H1 (cell line): ENCODE measurements at regions not wholly inside any gene's neighbourhood (a gene's known extent, or its start where the extent isn't known, plus 50 kb on each side); places are given as distances from the start of the nearest gene placed in this dataset.

Source experiments
- CTCF ChIA-PET: fragments of 300-600 bp; sonication (Branson Sonifier 250); formaldehyde crosslinking; loops from one replicate; lab custom pipeline; 2021; ENCODE audit not compliant: partially characterized antibody; lab: Charles Lee
- POLR2A ChIA-PET: fragments of 300-600 bp; sonication (Branson Sonifier 250); formaldehyde crosslinking; loops from one replicate; lab custom pipeline; 2021; ENCODE audit warnings: inconsistent platforms; ENCODE audit not compliant: partially characterized antibody; lab: Charles Lee
- DNase-seq, 2 experiments: peaks; one replicate each; pipeline versions ENCODE4 v3.0.0 to v3.0.0-alpha.2; 2010 to 2022; ENCODE audit warnings: low spot score in 2 of 2, low read depth in 1 of 2, mixed read lengths in 1 of 2
- FAIRE-seq: peaks from 2 replicates; lab custom pipeline; 2011; peaks lifted over from hg19 to GRCh38; lab: Jason Lieb, UNC
- H2AFZ ChIP-seq: 2 replicates; pipeline ENCODE4 v1.8.1; 2012; ENCODE audit warnings: low read length, inconsistent platforms
- H2AK5ac ChIP-seq: 2 replicates; pipeline ENCODE4 v1.6.1; 2013; ENCODE audit warnings: low read depth, low read length
- H2BK120ac ChIP-seq: replicated peaks from 2 replicates; pipeline ENCODE3; 2013; ENCODE audit warnings: low read depth, low read length, inconsistent platforms
- H2BK12ac ChIP-seq: 2 replicates; pipeline ENCODE4 v1.6.1; 2013; ENCODE audit warnings: low read depth, low read length
- H2BK15ac ChIP-seq: 2 replicates; pipeline ENCODE4 v1.6.1; 2013; ENCODE audit warnings: low read length
- H2BK20ac ChIP-seq: 2 replicates; pipeline ENCODE4 v1.6.1; 2013; ENCODE audit warnings: low read length
- H2BK5ac ChIP-seq: 2 replicates; pipeline ENCODE4 v1.6.1; 2013; ENCODE audit warnings: low read depth, low read length
- H3K14ac ChIP-seq: 2 replicates; pipeline ENCODE4 v1.6.1; 2013; ENCODE audit warnings: inconsistent platforms; ENCODE audit not compliant: insufficient read length
- H3K18ac ChIP-seq: 2 replicates; pipeline ENCODE4 v1.6.1; 2013; ENCODE audit warnings: low read length; ENCODE audit errors: extremely low read depth
- H3K23ac ChIP-seq: 2 replicates; pipeline ENCODE4 v1.6.1; 2013; ENCODE audit warnings: inconsistent platforms; ENCODE audit not compliant: insufficient read length
- H3K23me2 ChIP-seq: 2 replicates; pipeline ENCODE4 v1.6.1; 2013; ENCODE audit warnings: low read depth, low read length
- H3K27ac ChIP-seq: 2 replicates; pipeline ENCODE4 v1.6.1; 2011; ENCODE audit warnings: low read depth, low read length, inconsistent platforms
- H3K27me3 ChIP-seq, 4 experiments: replicated peaks in 1 of 4; 1 replicate in 1 of 4; 2 replicates in 3 of 4; pipeline versions ENCODE4 v1.6.1 to v1.8.1; 2011 to 2013; ENCODE audit warnings: low read length in 3 of 4, mild to moderate bottlenecking in 3 of 4, inconsistent platforms in 2 of 4, mixed read lengths in 2 of 4, moderate library complexity in 1 of 4; ENCODE audit not compliant: control insufficient read depth in 3 of 4, insufficient read depth in 3 of 4; ENCODE audit errors: extremely low read depth in 1 of 4
- H3K36me3 ChIP-seq, 4 experiments: 2 replicates each; pipeline versions ENCODE4 v1.6.1 to v1.8.1; 2011 to 2013; ENCODE audit warnings: mild to moderate bottlenecking in 4 of 4, low read length in 3 of 4, moderate library complexity in 2 of 4, control low read depth in 1 of 4, inconsistent platforms in 1 of 4; ENCODE audit not compliant: insufficient read depth in 4 of 4, control insufficient read depth in 2 of 4
- H3K4ac ChIP-seq: replicated peaks from 2 replicates; pipeline ENCODE3; 2013; ENCODE audit warnings: low read length, low read depth, mixed read lengths, inconsistent platforms; ENCODE audit not compliant: insufficient read length
- H3K4me1 ChIP-seq, 4 experiments: replicated peaks in 1 of 4; 1 replicate in 1 of 4; 2 replicates in 3 of 4; pipeline versions ENCODE4 v1.6.1 to v1.8.1; 2011 to 2013; ENCODE audit warnings: low read length in 3 of 4, inconsistent platforms in 2 of 4, mixed read lengths in 1 of 4; ENCODE audit not compliant: insufficient read depth in 4 of 4, control insufficient read depth in 3 of 4
- H3K4me2 ChIP-seq, 2 experiments: 2 replicates each; pipeline versions ENCODE4 v1.6.1 to v1.8.1; 2011 to 2013; ENCODE audit warnings: low read depth in 2 of 2, low read length in 2 of 2, control low read depth in 1 of 2, inconsistent platforms in 1 of 2, mild to moderate bottlenecking in 1 of 2; ENCODE audit not compliant: insufficient read depth in 1 of 2
- H3K4me3 ChIP-seq, 4 experiments: fragments of 200-600, 300-600 bp in 1 of 4; sonication (generic), shearing (Covaris generic), sonication (Bioruptor Twin) in 1 of 4; 2 replicates each; pipeline versions ENCODE4 v1.5.1 to v1.8.1; 2011 to 2016; ENCODE audit warnings: low read length in 4 of 4, low read depth in 3 of 4, control low read depth in 2 of 4, inconsistent platforms in 2 of 4, mild to moderate bottlenecking in 2 of 4, mixed read lengths in 1 of 4, moderate library complexity in 1 of 4; ENCODE audit not compliant: insufficient read depth in 2 of 4; ENCODE audit errors: extremely low read depth in 1 of 4
- H3K56ac ChIP-seq: replicated peaks from 2 replicates; pipeline ENCODE3; 2013; ENCODE audit warnings: low read depth, mild to moderate bottlenecking, mixed read lengths, low read length, inconsistent platforms; ENCODE audit not compliant: insufficient read length
- H3K79me1 ChIP-seq: 2 replicates; pipeline ENCODE4 v1.6.1; 2013; ENCODE audit warnings: low read depth, low read length, control low read depth
- H3K79me2 ChIP-seq, 2 experiments: 2 replicates each; pipeline versions ENCODE4 v1.6.1 to v1.8.1; 2012 to 2013; ENCODE audit warnings: low read length in 2 of 2, mild to moderate bottlenecking in 2 of 2, inconsistent platforms in 1 of 2; ENCODE audit not compliant: insufficient read depth in 2 of 2, control insufficient read depth in 1 of 2
- H3K9ac ChIP-seq, 4 experiments: replicated peaks in 1 of 4; 1 replicate in 1 of 4; 2 replicates in 3 of 4; pipeline versions ENCODE4 v1.6.1 to v1.8.1; 2011 to 2013; ENCODE audit warnings: low read depth in 3 of 4, low read length in 3 of 4, control low read depth in 2 of 4, mild to moderate bottlenecking in 2 of 4, moderate library complexity in 2 of 4, inconsistent platforms in 1 of 4; ENCODE audit errors: extremely low read depth in 1 of 4
- H3K9me3 ChIP-seq, 2 experiments: 2 replicates each; pipeline versions ENCODE4 v1.6.1 to v1.8.1; 2012 to 2013; ENCODE audit warnings: mild to moderate bottlenecking in 2 of 2, moderate library complexity in 2 of 2, control low read depth in 1 of 2, inconsistent platforms in 1 of 2, low read depth in 1 of 2, low read length in 1 of 2, mixed read lengths in 1 of 2; ENCODE audit not compliant: insufficient read depth in 2 of 2
- H4K20me1 ChIP-seq, 2 experiments: replicated peaks in 1 of 2; 2 replicates each; pipeline versions ENCODE3 to v1.8.1; 2011 to 2013; ENCODE audit warnings: inconsistent platforms in 2 of 2, low read length in 2 of 2, mild to moderate bottlenecking in 1 of 2; ENCODE audit not compliant: insufficient read depth in 2 of 2, control insufficient read depth in 1 of 2
- H4K5ac ChIP-seq: 2 replicates; pipeline ENCODE4 v1.6.1; 2013; ENCODE audit warnings: low read length, low read depth, mixed read lengths, inconsistent platforms; ENCODE audit not compliant: insufficient read length
- H4K8ac ChIP-seq: 2 replicates; pipeline ENCODE4 v1.8.0; 2013; ENCODE audit warnings: mild to moderate bottlenecking, moderate library complexity, low read length, inconsistent platforms; ENCODE audit not compliant: insufficient read depth; ENCODE audit errors: extremely low read depth
- H4K91ac ChIP-seq: replicated peaks from 2 replicates; pipeline ENCODE3; 2013; ENCODE audit warnings: low read length, mixed read lengths, inconsistent platforms; ENCODE audit not compliant: insufficient read length
- ATF2 ChIP-seq: IDR thresholded peaks from 2 replicates; pipeline ENCODE4 v1.6.1; 2012; ENCODE audit warnings: low read length, inconsistent platforms
- CEBPB ChIP-seq: IDR thresholded peaks from 2 replicates; pipeline ENCODE4 v1.6.1; 2012; ENCODE audit warnings: low read depth, low read length
- CHD2 ChIP-seq: IDR thresholded peaks from 2 replicates; pipeline ENCODE4 v1.6.1; 2012; ENCODE audit warnings: low read length, improper control_type of control experiment
- EGR1 ChIP-seq: IDR thresholded peaks from 2 replicates; pipeline ENCODE4 v1.6.1; 2011; ENCODE audit warnings: low read depth, low read length, borderline replicate concordance
- GTF2F1 ChIP-seq: IDR thresholded peaks from 2 replicates; pipeline ENCODE4 v1.6.1; 2012; ENCODE audit warnings: low read depth, low read length, improper control_type of control experiment, borderline replicate concordance
- HDAC6 ChIP-seq: IDR thresholded peaks from one replicate; pipeline ENCODE4 v1.7.1; 2012; ENCODE audit warnings: low read depth, mild to moderate bottlenecking, inconsistent platforms, low read length, moderate library complexity
- KDM4A ChIP-seq: IDR thresholded peaks from one replicate; pipeline ENCODE4 v1.7.1; 2012; ENCODE audit warnings: low read depth, mild to moderate bottlenecking, moderate library complexity, low read length, inconsistent platforms; ENCODE audit not compliant: severe bottlenecking
- KDM5A ChIP-seq: fragments of 200-600 bp; IDR thresholded peaks from 2 replicates; pipeline ENCODE4 v1.7.1; 2012; ENCODE audit warnings: mild to moderate bottlenecking, low read length, inconsistent platforms, mixed read lengths
- POU5F1 ChIP-seq: IDR thresholded peaks from 2 replicates; pipeline ENCODE4 v1.6.1; 2011; ENCODE audit warnings: low read depth, mild to moderate bottlenecking, low read length, moderate library complexity
- RXRA ChIP-seq: IDR thresholded peaks from 2 replicates; pipeline ENCODE4 v1.6.1; 2011; ENCODE audit warnings: low read depth, mild to moderate bottlenecking, low read length, moderate library complexity; ENCODE audit not compliant: insufficient read depth
- SP4 ChIP-seq: IDR thresholded peaks from 2 replicates; pipeline ENCODE4 v1.6.1; 2012; ENCODE audit warnings: low read length, inconsistent platforms
- TCF12 ChIP-seq: IDR thresholded peaks from 2 replicates; pipeline ENCODE4 v1.6.1; 2011; ENCODE audit warnings: low read depth, mild to moderate bottlenecking, low read length
- YY1 ChIP-seq: IDR thresholded peaks from 2 replicates; pipeline ENCODE4 v1.6.1; 2011; ENCODE audit warnings: low read depth, mild to moderate bottlenecking, low read length
- WGBS, 2 experiments: shearing (Covaris generic) in 1 of 2; methylation state at CpG; one replicate each; pipeline versions ENCODE4 v1.1.6 to v1.1.7; 2013 to 2015; ENCODE audit warnings: low lambda C conversion rate in 2 of 2, mixed read lengths in 2 of 2, inconsistent platforms in 1 of 2, low coverage in 1 of 2, missing lambda C conversion rate in 1 of 2; ENCODE audit not compliant: insufficient replicate concordance in 2 of 2, insufficient coverage in 1 of 2, insufficient read length in 1 of 2; ENCODE audit errors: extremely low coverage in 1 of 2, missing lambda C conversion rate in 1 of 2; 5-methylcytosine and 5-hydroxymethylcytosine counted together

GRCh38 chr5:23274171-23274570, 233.2 kb upstream of the PRDM9 start (continued):
- no peak for TF ChIP-seq HDAC6

- Histone ChIP-seq H2BK15ac (no peak overlapping the region), H4K8ac (no peak overlapping the region), H3K79me2 (no peaks in the 10 kb centered on the region), H4K91ac (no peak overlapping the region), H4K5ac (no peak overlapping the region), H3K14ac (no peak overlapping the region), H3K27ac (no peak overlapping the region), H2BK5ac (no peak overlapping the region), H3K79me1 (no peaks in the 10 kb centered on the region), H2BK12ac (no peak overlapping the region), H2AFZ (no peak overlapping the region), H3K18ac (no peak overlapping the region), H3K36me3 (no peaks in the 10 kb centered on the region), H3K23ac (no peak overlapping the region), H3K4ac (no peak overlapping the region), H3K4me1 (no peaks in the 10 kb centered on the region), H2BK20ac (no peak overlapping the region), H3K9ac (no peak overlapping the region), H2BK120ac (no peak overlapping the region), H3K9me3 (no peaks in the 10 kb centered on the region), H3K4me3 (no peak overlapping the region), H3K27me3 (no peaks in the 10 kb centered on the region), H3K4me2 (no peak overlapping the region), H2AK5ac (no peak overlapping the region), H4K20me1 (no peaks in the 10 kb centered on the region), H3K23me2 (no peaks in the 10 kb centered on the region), H3K56ac (no peak overlapping the region)
- CTCF ChIA-PET = no interaction called here
- POLR2A ChIA-PET = no interaction called here
- no peak for FAIRE-seq
- WGBS, 2 experiments = 95% methylated on average over 2 of the region's 2 CpGs; no CpG with 5 or more reads in 1 of the 2 experiments
- DNase-seq = no peak
- TF ChIP-seq HDAC6 (no peak), TCF12 (no peak), CHD2 (no peak), YY1 (no peak), KDM5A (no peak), EGR1 (no peak), ATF2 (no peak), SP4 (no peak), KDM4A (no peak), RXRA (no peak), GTF2F1 (no peak), POU5F1 (no peak), CEBPB (no peak)
Measured at GRCh38 chr5:23269981-23270380, 237.4 kb upstream of the PRDM9 start.
